ENCODE measurements at regions not wholly inside any gene's neighbourhood (a gene's known extent, or its start where the extent isn't known, plus 50 kb on each side); places are given as distances from the start of the nearest gene placed in this dataset.

- TF ChIP-seq, protein P1, sequence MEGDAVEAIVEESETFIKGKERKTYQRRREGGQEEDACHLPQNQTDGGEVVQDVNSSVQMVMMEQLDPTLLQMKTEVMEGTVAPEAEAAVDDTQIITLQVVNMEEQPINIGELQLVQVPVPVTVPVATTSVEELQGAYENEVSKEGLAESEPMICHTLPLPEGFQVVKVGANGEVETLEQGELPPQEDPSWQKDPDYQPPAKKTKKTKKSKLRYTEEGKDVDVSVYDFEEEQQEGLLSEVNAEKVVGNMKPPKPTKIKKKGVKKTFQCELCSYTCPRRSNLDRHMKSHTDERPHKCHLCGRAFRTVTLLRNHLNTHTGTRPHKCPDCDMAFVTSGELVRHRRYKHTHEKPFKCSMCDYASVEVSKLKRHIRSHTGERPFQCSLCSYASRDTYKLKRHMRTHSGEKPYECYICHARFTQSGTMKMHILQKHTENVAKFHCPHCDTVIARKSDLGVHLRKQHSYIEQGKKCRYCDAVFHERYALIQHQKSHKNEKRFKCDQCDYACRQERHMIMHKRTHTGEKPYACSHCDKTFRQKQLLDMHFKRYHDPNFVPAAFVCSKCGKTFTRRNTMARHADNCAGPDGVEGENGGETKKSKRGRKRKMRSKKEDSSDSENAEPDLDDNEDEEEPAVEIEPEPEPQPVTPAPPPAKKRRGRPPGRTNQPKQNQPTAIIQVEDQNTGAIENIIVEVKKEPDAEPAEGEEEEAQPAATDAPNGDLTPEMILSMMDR (conservative IDR thresholded peaks at IDR 0.05; ENCODE audit: low read depth, low read length): no peak
- no peak for TF ChIP-seq EZH2 (IDR thresholded peaks at IDR 0.05; ENCODE audit: borderline replicate concordance, low read depth, low read length, poor library complexity, severe bottlenecking)
Measured at GRCh38 chr3:22276351-22276750, 525.3 kb upstream of the ZNF385D start.
